Astrocyte (in vitro differentiated cells and primary cell): ENCODE measurements at regions not wholly inside any gene's neighbourhood (a gene's known extent, or its start where the extent isn't known, plus 50 kb on each side); places are given as distances from the start of the nearest gene placed in this dataset.

Experiments
- DNase-seq: peaks from one replicate; pipeline ENCODE4 v3.0.0-alpha.2; 2010; ENCODE audit warnings: low read depth
- FAIRE-seq: peaks from 2 replicates; lab custom pipeline; 2011; peaks lifted over from hg19 to GRCh38; lab: Jason Lieb, UNC
- H2AFZ ChIP-seq: 2 replicates; pipeline ENCODE4 v1.6.0; 2012; ENCODE audit warnings: low read depth, low read length, inconsistent platforms
- H3K27ac ChIP-seq: 2 replicates; pipeline ENCODE4 v1.5.1; 2011; ENCODE audit warnings: low read depth, low read length, inconsistent platforms
- H3K27me3 ChIP-seq: 2 replicates; pipeline ENCODE4 v1.6.0; 2011; ENCODE audit warnings: low read length, inconsistent platforms; ENCODE audit not compliant: insufficient read depth
- H3K36me3 ChIP-seq: 2 replicates; pipeline ENCODE4 v1.5.1; 2011; ENCODE audit warnings: low read length, inconsistent platforms; ENCODE audit not compliant: insufficient read depth
- H3K4me1 ChIP-seq: 2 replicates; pipeline ENCODE4 v1.5.1; 2011; ENCODE audit warnings: low read length, inconsistent platforms; ENCODE audit not compliant: insufficient read depth
- H3K4me2 ChIP-seq: 2 replicates; pipeline ENCODE4 v1.6.0; 2012; ENCODE audit warnings: low read length, inconsistent platforms
- H3K4me3 ChIP-seq: 2 replicates; pipeline ENCODE4 v1.5.1; 2011; ENCODE audit warnings: low read depth, mild to moderate bottlenecking, low read length, inconsistent platforms; ENCODE audit not compliant: insufficient read depth
- H3K79me2 ChIP-seq: 2 replicates; pipeline ENCODE4 v1.6.0; 2012; ENCODE audit warnings: mild to moderate bottlenecking, low read length, inconsistent platforms; ENCODE audit not compliant: insufficient read depth
- H3K9ac ChIP-seq: 2 replicates; pipeline ENCODE4 v1.6.0; 2012; ENCODE audit warnings: mild to moderate bottlenecking, low read length, inconsistent platforms
- H3K9me3 ChIP-seq: 2 replicates; pipeline ENCODE4 v1.5.1; 2012; ENCODE audit warnings: low read depth, mild to moderate bottlenecking, low read length, inconsistent platforms; ENCODE audit not compliant: insufficient read depth
- H4K20me1 ChIP-seq: 2 replicates; pipeline ENCODE4 v1.6.0; 2012; ENCODE audit warnings: low read length, inconsistent platforms; ENCODE audit not compliant: insufficient read depth
- H3K27ac Mint-ChIP-seq: one replicate; pipeline ENCODE4 v1.8.0; 2021; ENCODE audit warnings: mild to moderate bottlenecking, mixed read lengths; ENCODE audit not compliant: unreplicated experiment
- H3K27me3 Mint-ChIP-seq: one replicate; pipeline ENCODE4 v1.8.0; 2021; ENCODE audit warnings: low read depth, mixed read lengths; ENCODE audit not compliant: unreplicated experiment
- H3K36me3 Mint-ChIP-seq: one replicate; pipeline ENCODE4 v1.8.0; 2021; ENCODE audit warnings: low read depth, mixed read lengths; ENCODE audit not compliant: unreplicated experiment
- H3K4me1 Mint-ChIP-seq: one replicate; pipeline ENCODE4 v1.8.0; 2021; ENCODE audit warnings: low read depth, mixed read lengths; ENCODE audit not compliant: unreplicated experiment
- H3K4me3 Mint-ChIP-seq: one replicate; pipeline ENCODE4 v1.8.0; 2021; ENCODE audit warnings: mild to moderate bottlenecking, moderate library complexity, mixed read lengths; ENCODE audit not compliant: unreplicated experiment
- H3K9me3 Mint-ChIP-seq: one replicate; pipeline ENCODE4 v1.8.0; 2021; ENCODE audit warnings: mild to moderate bottlenecking, mixed read lengths; ENCODE audit not compliant: unreplicated experiment
- EZH2 ChIP-seq: IDR thresholded peaks from 2 replicates; pipeline ENCODE4 v1.6.1; 2012; ENCODE audit warnings: mild to moderate bottlenecking, low read length, inconsistent platforms; ENCODE audit not compliant: insufficient read depth
- TF ChIP-seq, protein P1 (sequence below): IDR thresholded peaks from 2 replicates; pipeline ENCODE4 v1.5.1; 2011; ENCODE audit warnings: low read depth, mild to moderate bottlenecking, inconsistent platforms, low read length, moderate library complexity; ENCODE audit not compliant: insufficient read depth

DNA sequence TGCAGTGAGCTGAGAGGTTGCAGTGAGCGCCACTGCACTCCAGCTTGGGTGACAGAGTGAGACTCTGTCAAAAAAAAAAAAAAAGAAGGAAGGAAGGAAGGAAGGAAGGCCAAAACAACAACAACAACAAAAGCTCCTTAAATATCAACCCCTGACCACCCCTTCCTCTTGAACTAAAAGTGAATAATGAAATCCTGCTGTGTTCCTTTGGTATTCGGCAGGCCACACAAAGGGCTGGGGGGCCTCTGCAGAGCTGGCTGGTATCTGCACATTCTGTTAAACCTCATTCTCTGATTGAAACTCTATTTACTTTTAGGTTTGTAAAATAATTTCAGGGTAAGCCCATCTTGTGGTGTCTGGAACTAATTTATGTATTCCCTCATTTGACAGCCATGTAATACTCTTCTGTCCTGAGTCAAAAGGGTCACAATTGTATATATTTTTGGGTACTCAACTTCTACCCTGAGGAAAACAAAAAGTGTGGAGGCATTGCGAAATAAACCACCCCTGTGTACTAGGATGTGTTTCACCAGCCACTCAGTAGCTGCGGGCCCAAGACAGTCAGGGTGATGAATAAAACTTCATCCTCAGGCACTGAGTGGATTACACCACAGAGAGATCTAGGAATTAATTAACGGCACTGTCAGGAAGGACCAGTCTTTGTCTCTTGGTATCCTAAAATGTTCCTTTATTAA, 446.4 kb upstream of the PFKP start:
- Histone ChIP-seq H3K4me3 (no peak overlapping the region), H3K4me1 (no peaks in the 10 kb centered on the region), H3K9ac (no peak overlapping the region), H3K36me3 (no peaks in the 10 kb centered on the region), H4K20me1 (no peaks in the 10 kb centered on the region), H3K27me3 (no peaks in the 10 kb centered on the region), H3K9me3 (no peaks in the 10 kb centered on the region), H3K27ac (no peak overlapping the region), H2AFZ (no peak overlapping the region), H3K4me2 (no peak overlapping the region), H3K79me2 (no peaks in the 10 kb centered on the region)
- no peaks in the 10 kb centered on the region for H3K36me3 Mint-ChIP-seq
- peaks cover 11% of the 10 kb centered on the region for H3K4me1 Mint-ChIP-seq
- H3K27me3 Mint-ChIP-seq = peaks cover 16% of the 10 kb centered on the region
- no peak overlapping the region for H3K4me3 Mint-ChIP-seq
- peaks cover 3% of the 10 kb centered on the region for H3K9me3 Mint-ChIP-seq
- DNase-seq (no peak), FAIRE-seq (no peak)
- no peak overlapping the region for H3K27ac Mint-ChIP-seq
- TF ChIP-seq, protein P1, sequence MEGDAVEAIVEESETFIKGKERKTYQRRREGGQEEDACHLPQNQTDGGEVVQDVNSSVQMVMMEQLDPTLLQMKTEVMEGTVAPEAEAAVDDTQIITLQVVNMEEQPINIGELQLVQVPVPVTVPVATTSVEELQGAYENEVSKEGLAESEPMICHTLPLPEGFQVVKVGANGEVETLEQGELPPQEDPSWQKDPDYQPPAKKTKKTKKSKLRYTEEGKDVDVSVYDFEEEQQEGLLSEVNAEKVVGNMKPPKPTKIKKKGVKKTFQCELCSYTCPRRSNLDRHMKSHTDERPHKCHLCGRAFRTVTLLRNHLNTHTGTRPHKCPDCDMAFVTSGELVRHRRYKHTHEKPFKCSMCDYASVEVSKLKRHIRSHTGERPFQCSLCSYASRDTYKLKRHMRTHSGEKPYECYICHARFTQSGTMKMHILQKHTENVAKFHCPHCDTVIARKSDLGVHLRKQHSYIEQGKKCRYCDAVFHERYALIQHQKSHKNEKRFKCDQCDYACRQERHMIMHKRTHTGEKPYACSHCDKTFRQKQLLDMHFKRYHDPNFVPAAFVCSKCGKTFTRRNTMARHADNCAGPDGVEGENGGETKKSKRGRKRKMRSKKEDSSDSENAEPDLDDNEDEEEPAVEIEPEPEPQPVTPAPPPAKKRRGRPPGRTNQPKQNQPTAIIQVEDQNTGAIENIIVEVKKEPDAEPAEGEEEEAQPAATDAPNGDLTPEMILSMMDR = no peak
- no peak for TF ChIP-seq EZH2

DNA sequence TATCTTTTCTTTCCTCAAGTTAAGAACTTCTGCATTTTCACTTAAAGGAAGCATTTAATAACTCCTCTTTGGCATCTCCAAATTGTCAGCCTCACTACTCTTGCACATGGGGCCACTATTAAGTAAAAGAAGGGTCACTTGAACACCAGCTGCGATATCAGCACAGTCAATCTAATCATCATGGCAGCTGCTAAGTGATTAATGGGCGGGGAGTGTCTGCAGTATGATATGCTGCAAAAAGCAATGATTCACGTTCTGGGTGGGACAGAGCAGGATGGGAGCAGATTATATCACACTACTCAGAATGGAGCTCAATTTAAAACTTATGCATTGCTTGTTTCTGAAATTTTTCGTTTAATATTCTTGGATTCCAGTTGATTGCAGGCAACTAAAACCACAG, 447.4 kb upstream of the PFKP start:
- no peaks in the 10 kb centered on the region for H3K4me1 ChIP-seq
- peaks cover 11% of the 10 kb centered on the region for H3K4me1 Mint-ChIP-seq
- H3K9me3 Mint-ChIP-seq = peaks cover 3% of the 10 kb centered on the region
- no peaks in the 10 kb centered on the region for H3K9me3 ChIP-seq
- no peaks in the 10 kb centered on the region for H3K27me3 ChIP-seq
- no peaks in the 10 kb centered on the region for H3K36me3 ChIP-seq
- H3K27me3 Mint-ChIP-seq = peaks cover 12% of the 10 kb centered on the region
- H3K4me3 ChIP-seq = no peak overlapping the region
- no peak overlapping the region for H3K4me2 ChIP-seq
- no peak overlapping the region for H3K27ac ChIP-seq
- no peaks in the 10 kb centered on the region for H4K20me1 ChIP-seq
- no peak overlapping the region for H3K27ac Mint-ChIP-seq
- FAIRE-seq (no peak), DNase-seq (no peak)
- TF ChIP-seq, protein P1 = no peak
- TF ChIP-seq EZH2 = no peak
- no peak overlapping the region for H3K9ac ChIP-seq
- H2AFZ ChIP-seq = no peak overlapping the region
- H3K36me3 Mint-ChIP-seq = no peaks in the 10 kb centered on the region
- H3K79me2 ChIP-seq = no peaks in the 10 kb centered on the region
- H3K4me3 Mint-ChIP-seq = no peak overlapping the region

DNA sequence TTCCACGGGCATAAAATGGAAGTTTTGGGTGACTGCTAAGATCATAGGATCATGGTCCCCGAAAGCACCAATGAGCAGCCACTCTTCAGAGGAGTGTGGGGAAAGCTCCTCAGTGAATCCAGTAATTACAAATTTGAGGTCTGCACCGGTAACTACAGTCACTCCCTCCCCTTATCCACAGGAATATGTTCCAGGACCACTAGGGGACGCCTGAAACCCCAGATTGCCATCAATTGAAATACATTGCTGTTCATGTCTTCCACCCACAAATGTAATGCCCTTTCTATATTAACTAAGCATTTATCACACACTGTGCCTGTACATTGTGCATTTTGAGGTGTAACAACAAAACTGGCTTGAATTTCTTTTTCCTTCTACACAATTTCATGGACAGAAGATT, 447.9 kb upstream of the PFKP start:
- Mint-ChIP-seq H3K4me1 (peaks cover 11% of the 10 kb centered on the region), H3K9me3 (no peaks in the 10 kb centered on the region), H3K27ac (no peak overlapping the region), H3K4me3 (no peak overlapping the region), H3K27me3 (peaks cover 9% of the 10 kb centered on the region), H3K36me3 (no peaks in the 10 kb centered on the region)
- Histone ChIP-seq H3K9me3 (no peaks in the 10 kb centered on the region), H3K79me2 (no peaks in the 10 kb centered on the region), H3K27ac (no peak overlapping the region), H2AFZ (no peak overlapping the region), H4K20me1 (no peaks in the 10 kb centered on the region), H3K4me1 (no peaks in the 10 kb centered on the region), H3K36me3 (no peaks in the 10 kb centered on the region), H3K9ac (no peak overlapping the region), H3K4me2 (no peak overlapping the region), H3K4me3 (no peak overlapping the region), H3K27me3 (no peaks in the 10 kb centered on the region)
- no peak for TF ChIP-seq EZH2
- TF ChIP-seq, protein P1 = peak; percentile 35
- FAIRE-seq = no peak
- no peak for DNase-seq
